ENCODE measurements at regions not wholly inside any gene's neighbourhood (a gene's known extent, or its start where the extent isn't known, plus 50 kb on each side); places are given as distances from the start of the nearest gene placed in this dataset.

DNA sequence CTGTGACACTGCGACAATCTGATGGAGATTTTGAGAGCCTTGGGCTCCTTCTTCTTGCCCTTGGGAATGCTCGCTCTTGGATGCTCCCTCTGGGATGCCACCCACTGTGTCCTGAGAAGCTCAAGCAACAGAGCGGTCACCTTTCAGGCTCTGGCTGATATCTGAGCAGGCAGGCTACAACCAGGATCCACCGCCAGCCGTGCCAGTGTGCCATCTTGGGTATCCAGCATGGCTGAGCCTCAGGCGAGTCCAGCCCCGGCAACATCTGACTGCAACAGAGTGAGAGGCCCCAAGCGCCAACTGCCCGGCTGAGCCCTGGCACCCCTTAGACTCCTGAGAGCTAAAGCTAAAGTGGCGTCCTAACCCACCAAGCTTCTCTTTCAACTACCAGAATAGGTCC lies 202.1 kb downstream of the IRX2 start:
- TF ChIP-seq POLR2A (IDR thresholded peaks at IDR 0.05; ENCODE audit: control extremely low read depth in 1 of 2, low read depth in 2 of 2, low read length in 2 of 2) (no peak), HDAC6 (IDR thresholded peaks at IDR 0.05; ENCODE audit: low read depth, low read length) (no peak), RFX5 (IDR thresholded peaks at IDR 0.05; ENCODE audit: borderline replicate concordance, low read depth, low read length) (no peak), MAFK (IDR thresholded peaks at IDR 0.05; ENCODE audit: low read depth, low read length) (no peak), HDAC2 (IDR thresholded peaks at IDR 0.05; ENCODE audit: borderline replicate concordance in 1 of 2, low read depth in 2 of 2, low read length in 2 of 2) (no peak), EZH2 (IDR thresholded peaks at IDR 0.05; ENCODE audit: low read depth, low read length, severe bottlenecking) (no peak)
- TF ChIP-seq, protein P1, sequence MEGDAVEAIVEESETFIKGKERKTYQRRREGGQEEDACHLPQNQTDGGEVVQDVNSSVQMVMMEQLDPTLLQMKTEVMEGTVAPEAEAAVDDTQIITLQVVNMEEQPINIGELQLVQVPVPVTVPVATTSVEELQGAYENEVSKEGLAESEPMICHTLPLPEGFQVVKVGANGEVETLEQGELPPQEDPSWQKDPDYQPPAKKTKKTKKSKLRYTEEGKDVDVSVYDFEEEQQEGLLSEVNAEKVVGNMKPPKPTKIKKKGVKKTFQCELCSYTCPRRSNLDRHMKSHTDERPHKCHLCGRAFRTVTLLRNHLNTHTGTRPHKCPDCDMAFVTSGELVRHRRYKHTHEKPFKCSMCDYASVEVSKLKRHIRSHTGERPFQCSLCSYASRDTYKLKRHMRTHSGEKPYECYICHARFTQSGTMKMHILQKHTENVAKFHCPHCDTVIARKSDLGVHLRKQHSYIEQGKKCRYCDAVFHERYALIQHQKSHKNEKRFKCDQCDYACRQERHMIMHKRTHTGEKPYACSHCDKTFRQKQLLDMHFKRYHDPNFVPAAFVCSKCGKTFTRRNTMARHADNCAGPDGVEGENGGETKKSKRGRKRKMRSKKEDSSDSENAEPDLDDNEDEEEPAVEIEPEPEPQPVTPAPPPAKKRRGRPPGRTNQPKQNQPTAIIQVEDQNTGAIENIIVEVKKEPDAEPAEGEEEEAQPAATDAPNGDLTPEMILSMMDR (IDR thresholded peaks at IDR 0.05; ENCODE audit: control extremely low read depth in 1 of 3, insufficient read depth in 1 of 3, low read depth in 1 of 3, low read length in 3 of 3): no peak

Data from H1 (cell line).